ENCODE measurements at regions not wholly inside any gene's neighbourhood (a gene's known extent, or its start where the extent isn't known, plus 50 kb on each side); places are given as distances from the start of the nearest gene placed in this dataset.

GRCh38 chr6:139565591-139565990, 191.1 kb upstream of the CITED2 start:
- no peak for TF ChIP-seq CTCF (IDR thresholded peaks at IDR 0.05; ENCODE audit: control extremely low read depth, extremely low read depth, low read depth, missing control alignments)
- no peak for DNase-seq (ENCODE audit: extremely low spot score)
- ChIA-PET CTCF (no interaction called here), POLR2A (no interaction called here)

DNA sequence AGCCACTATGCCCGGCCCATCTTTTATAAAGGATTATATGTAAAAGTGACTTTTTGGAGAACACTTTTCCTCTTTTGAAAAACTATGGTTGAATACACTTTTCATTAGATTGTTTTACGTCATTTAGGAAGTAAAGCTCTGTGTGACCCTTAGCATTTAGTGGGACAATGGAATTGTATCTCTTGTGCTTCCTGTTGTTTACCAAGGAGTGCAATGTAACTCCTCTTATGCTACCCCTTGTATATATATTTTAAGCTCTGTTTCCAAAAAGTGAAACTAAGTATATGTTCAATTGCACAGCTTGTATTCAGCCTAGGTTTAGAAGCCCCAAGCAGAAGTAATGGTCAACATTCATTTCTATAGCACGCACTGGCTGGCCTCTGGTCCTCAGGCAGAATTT, 183.1 kb upstream of the CITED2 start:
- ChIA-PET CTCF (no interaction called here), POLR2A (no interaction called here)
- no peak for DNase-seq (ENCODE audit: extremely low spot score)
- no peak for TF ChIP-seq CTCF (IDR thresholded peaks at IDR 0.05; ENCODE audit: control extremely low read depth, extremely low read depth, low read depth, missing control alignments)

DNA sequence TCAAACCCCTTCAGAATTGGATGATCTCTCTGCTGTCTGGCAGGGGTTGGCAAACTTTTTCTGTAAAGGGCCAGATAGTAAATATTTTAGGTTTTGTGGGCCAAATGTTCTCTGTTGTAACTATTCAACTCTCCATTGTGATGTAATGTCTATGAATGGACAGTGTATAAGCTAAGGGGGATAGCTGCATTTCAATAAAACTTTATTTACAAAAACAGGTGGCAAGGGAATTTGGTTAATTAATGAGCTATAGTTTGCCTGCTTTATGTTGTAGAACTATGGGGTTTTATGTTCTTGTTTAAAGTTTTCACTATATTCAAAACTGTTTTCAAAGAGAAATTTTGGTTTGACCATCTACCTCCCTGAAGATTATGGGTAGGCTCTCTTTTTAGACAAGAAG, 182.1 kb upstream of the CITED2 start:
- CTCF ChIA-PET = interaction anchor here (0.8 to 1.0 kb wide), 4 partner anchors 9 to 172 kb away, joined by 3 to 4 read pairs (median 3); no protein-coding TSS in a partner anchor
- POLR2A ChIA-PET = no interaction called here
- TF ChIP-seq CTCF (IDR thresholded peaks at IDR 0.05; ENCODE audit: control extremely low read depth, extremely low read depth, low read depth, missing control alignments) = no peak
- DNase-seq (ENCODE audit: extremely low spot score) = no peak

DNA sequence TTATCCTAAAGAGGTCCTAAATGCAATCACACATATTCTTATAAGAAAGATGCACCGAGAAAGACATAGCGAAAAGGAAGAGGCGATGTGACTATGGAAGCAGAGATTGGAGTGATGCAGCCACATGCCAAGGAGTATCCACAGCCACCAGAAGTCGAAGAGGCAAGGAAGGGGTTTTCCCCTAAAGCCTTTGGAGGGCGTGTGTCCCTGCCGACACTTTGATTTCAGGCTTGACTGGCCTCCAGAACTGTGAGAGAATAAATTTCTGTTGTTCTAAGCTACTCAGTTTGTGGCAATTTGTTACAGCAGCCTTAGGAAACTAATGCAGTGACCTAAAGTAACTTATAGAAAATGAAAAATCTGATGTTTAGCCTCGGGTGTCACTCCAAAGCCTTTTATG, 179.5 kb upstream of the CITED2 start:
- DNase-seq (ENCODE audit: extremely low spot score) = no peak
- CTCF ChIA-PET = interaction anchor here (1.4 kb wide), 1 partner anchor 18 kb away, joined by 3 read pairs; no protein-coding TSS in a partner anchor
- POLR2A ChIA-PET = no interaction called here
- TF ChIP-seq CTCF (IDR thresholded peaks at IDR 0.05; ENCODE audit: control extremely low read depth, extremely low read depth, low read depth, missing control alignments) = no peak

- DNase-seq (ENCODE audit: extremely low spot score) = no peak
- TF ChIP-seq CTCF (IDR thresholded peaks at IDR 0.05; ENCODE audit: control extremely low read depth, extremely low read depth, low read depth, missing control alignments) = no peak
- CTCF ChIA-PET = interaction anchor here (1.0 kb wide), 1 partner anchor 43 kb away, joined by 3 read pairs; no protein-coding TSS in a partner anchor
- POLR2A ChIA-PET = no interaction called here
Measured at GRCh38 chr6:139551376-139551775, 176.9 kb upstream of the CITED2 start.

DNA sequence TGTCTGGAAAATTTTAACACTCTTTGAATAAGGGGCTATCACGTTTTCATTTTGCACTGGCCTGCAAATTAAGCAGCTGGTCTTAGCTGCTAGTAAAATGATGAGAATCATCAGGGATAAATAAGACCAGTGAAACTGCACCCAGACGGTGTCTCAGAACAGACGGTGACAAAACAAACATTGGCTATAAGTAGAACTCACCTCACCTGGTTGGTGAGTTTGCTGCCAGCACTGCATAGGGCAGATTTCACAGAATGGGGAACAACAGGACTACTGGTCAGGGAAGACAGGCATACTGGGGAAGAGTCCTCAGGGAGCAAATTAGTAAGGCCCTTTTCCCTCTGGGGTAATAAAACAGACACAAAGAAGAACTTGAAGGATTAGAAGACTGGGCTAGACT, 175.9 kb upstream of the CITED2 start:
- TF ChIP-seq CTCF (IDR thresholded peaks at IDR 0.05; ENCODE audit: control extremely low read depth, extremely low read depth, low read depth, missing control alignments) = no peak
- DNase-seq (ENCODE audit: extremely low spot score) = no peak
- ChIA-PET CTCF (interaction anchor here (1.0 kb wide), 1 partner anchor 10 kb away, joined by 3 read pairs; no protein-coding TSS in a partner anchor), POLR2A (no interaction called here)
